ENCODE measurements at regions not wholly inside any gene's neighbourhood (a gene's known extent, or its start where the extent isn't known, plus 50 kb on each side); places are given as distances from the start of the nearest gene placed in this dataset.

GRCh38 chr3:160108362-160108761 lies 116.9 kb upstream of the C3orf80 start:
- no peak overlapping the region for H2AK5ac ChIP-seq (ENCODE audit: low read depth, low read length)
- peaks cover 0 to 2% (median 0%) of the 10 kb centered on the region in 3 experiments for H3K27me3 ChIP-seq (ENCODE audit: control insufficient read depth in 3 of 3, insufficient read depth in 3 of 3, low read depth in 1 of 3, low read length in 3 of 3)
- H3K18ac ChIP-seq (ENCODE audit: low read length), result no peak overlapping the region
- DNase-seq (ENCODE audit: low spot score), result no peak
- H3K14ac ChIP-seq (ENCODE audit: low read length), result no peak overlapping the region
- H3K23ac ChIP-seq (ENCODE audit: low read depth, low read length, poor library complexity), result no peak overlapping the region
- no peak overlapping the region for H4K8ac ChIP-seq (ENCODE audit: low read depth, low read length)
- H3K9me3 ChIP-seq (replicated peaks in 1 of 2; ENCODE audit: control insufficient read depth in 2 of 2, insufficient read depth in 1 of 2, low read depth in 1 of 2, low read length in 2 of 2), result no peaks in the 10 kb centered on the region
- no peak overlapping the region for H2BK5ac ChIP-seq (ENCODE audit: low read length)
- H3K9ac ChIP-seq (ENCODE audit: low read depth, low read length, poor library complexity), result no peak overlapping the region
- H2BK12ac ChIP-seq (ENCODE audit: low read length), result no peak overlapping the region
- H2BK15ac ChIP-seq (ENCODE audit: low read length), result no peak overlapping the region
- H3K4me1 ChIP-seq (ENCODE audit: control insufficient read depth in 2 of 2, insufficient read depth in 1 of 2, low read depth in 1 of 2, low read length in 2 of 2), result no peaks in the 10 kb centered on the region
- H4K91ac ChIP-seq (ENCODE audit: low read depth, low read length, poor library complexity), result no peak overlapping the region
- no peaks in the 10 kb centered on the region for H3K79me1 ChIP-seq (ENCODE audit: low read depth, low read length)
- no peak overlapping the region for H3K27ac ChIP-seq (replicated peaks; ENCODE audit: low read length)
- H2AFZ ChIP-seq (ENCODE audit: low read length), result no peak overlapping the region
- H3K4ac ChIP-seq (ENCODE audit: low read length), result no peak overlapping the region
- H2BK120ac ChIP-seq (ENCODE audit: low read depth, low read length), result no peak overlapping the region
- WGBS, 2 donors (ENCODE audit: extremely low coverage in 2 of 2, insufficient read length in 2 of 2, insufficient replicate concordance in 1 of 2), result no CpG with 5 or more reads among the region's 4 CpGs
- no peak overlapping the region for H3K4me2 ChIP-seq (ENCODE audit: insufficient read depth, low read length, poor library complexity, severe bottlenecking)
- no peak overlapping the region for H3K4me3 ChIP-seq (ENCODE audit: low read length in 2 of 2)
- no peaks in the 10 kb centered on the region for H3K36me3 ChIP-seq (replicated peaks in 1 of 2; ENCODE audit: control insufficient read depth in 2 of 2, insufficient read depth in 2 of 2, low read length in 2 of 2)

- H3K36me3 ChIP-seq (replicated peaks in 1 of 2; ENCODE audit: control insufficient read depth in 2 of 2, insufficient read depth in 2 of 2, low read length in 2 of 2), result no peaks in the 10 kb centered on the region
- H4K8ac ChIP-seq (ENCODE audit: low read depth, low read length), result no peak overlapping the region
- H3K18ac ChIP-seq (ENCODE audit: low read length), result no peak overlapping the region
- H3K79me1 ChIP-seq (ENCODE audit: low read depth, low read length), result no peaks in the 10 kb centered on the region
- H3K4me2 ChIP-seq (ENCODE audit: insufficient read depth, low read length, poor library complexity, severe bottlenecking), result no peak overlapping the region
- H3K9me3 ChIP-seq (replicated peaks in 1 of 2; ENCODE audit: control insufficient read depth in 2 of 2, insufficient read depth in 1 of 2, low read depth in 1 of 2, low read length in 2 of 2), result no peaks in the 10 kb centered on the region
- no peak overlapping the region for H3K4me3 ChIP-seq (ENCODE audit: low read length in 2 of 2)
- no peaks in the 10 kb centered on the region for H3K4me1 ChIP-seq (ENCODE audit: control insufficient read depth in 2 of 2, insufficient read depth in 1 of 2, low read depth in 1 of 2, low read length in 2 of 2)
- no peak overlapping the region for H3K4ac ChIP-seq (ENCODE audit: low read length)
- no peak overlapping the region for H2AK5ac ChIP-seq (ENCODE audit: low read depth, low read length)
- H2BK120ac ChIP-seq (ENCODE audit: low read depth, low read length), result no peak overlapping the region
- H2BK15ac ChIP-seq (ENCODE audit: low read length), result no peak overlapping the region
- no peak overlapping the region for H2AFZ ChIP-seq (ENCODE audit: low read length)
- H3K14ac ChIP-seq (ENCODE audit: low read length), result no peak overlapping the region
- no peak for DNase-seq (ENCODE audit: low spot score)
- no peaks in the 10 kb centered on the region for H3K27me3 ChIP-seq (ENCODE audit: control insufficient read depth in 3 of 3, insufficient read depth in 3 of 3, low read depth in 1 of 3, low read length in 3 of 3)
- no peak overlapping the region for H4K91ac ChIP-seq (ENCODE audit: low read depth, low read length, poor library complexity)
- H3K9ac ChIP-seq (ENCODE audit: low read depth, low read length, poor library complexity), result no peak overlapping the region
- no peak overlapping the region for H3K27ac ChIP-seq (replicated peaks; ENCODE audit: low read length)
- no peak overlapping the region for H3K23ac ChIP-seq (ENCODE audit: low read depth, low read length, poor library complexity)
- WGBS, 2 donors (ENCODE audit: extremely low coverage in 2 of 2, insufficient read length in 2 of 2, insufficient replicate concordance in 1 of 2), result no CpG with 5 or more reads among the region's 1 CpG
- no peak overlapping the region for H2BK12ac ChIP-seq (ENCODE audit: low read length)
- no peak overlapping the region for H2BK5ac ChIP-seq (ENCODE audit: low read length)
These were observed 112.7 kb upstream of the C3orf80 start for GRCh38 chr3:160112481-160112880.

- no peak overlapping the region for H3K4me3 ChIP-seq (ENCODE audit: low read length in 2 of 2)
- H3K79me1 ChIP-seq (ENCODE audit: low read depth, low read length), result no peaks in the 10 kb centered on the region
- no peaks in the 10 kb centered on the region for H3K36me3 ChIP-seq (replicated peaks in 1 of 2; ENCODE audit: control insufficient read depth in 2 of 2, insufficient read depth in 2 of 2, low read length in 2 of 2)
- no peak overlapping the region for H2BK5ac ChIP-seq (ENCODE audit: low read length)
- H3K4me2 ChIP-seq (ENCODE audit: insufficient read depth, low read length, poor library complexity, severe bottlenecking), result no peak overlapping the region
- H2BK15ac ChIP-seq (ENCODE audit: low read length), result no peak overlapping the region
- no peaks in the 10 kb centered on the region for H3K9me3 ChIP-seq (replicated peaks in 1 of 2; ENCODE audit: control insufficient read depth in 2 of 2, insufficient read depth in 1 of 2, low read depth in 1 of 2, low read length in 2 of 2)
- H2BK120ac ChIP-seq (ENCODE audit: low read depth, low read length), result no peak overlapping the region
- H2AFZ ChIP-seq (ENCODE audit: low read length), result no peak overlapping the region
- H3K14ac ChIP-seq (ENCODE audit: low read length), result no peak overlapping the region
- no peak overlapping the region for H3K18ac ChIP-seq (ENCODE audit: low read length)
- H3K9ac ChIP-seq (ENCODE audit: low read depth, low read length, poor library complexity), result no peak overlapping the region
- no peaks in the 10 kb centered on the region for H3K4me1 ChIP-seq (ENCODE audit: control insufficient read depth in 2 of 2, insufficient read depth in 1 of 2, low read depth in 1 of 2, low read length in 2 of 2)
- no peak overlapping the region for H2BK12ac ChIP-seq (ENCODE audit: low read length)
- no peak overlapping the region for H3K4ac ChIP-seq (ENCODE audit: low read length)
- H4K91ac ChIP-seq (ENCODE audit: low read depth, low read length, poor library complexity), result no peak overlapping the region
- DNase-seq (ENCODE audit: low spot score), result no peak
- no peak overlapping the region for H3K23ac ChIP-seq (ENCODE audit: low read depth, low read length, poor library complexity)
- no peak overlapping the region for H2AK5ac ChIP-seq (ENCODE audit: low read depth, low read length)
- H3K27ac ChIP-seq (replicated peaks; ENCODE audit: low read length), result no peak overlapping the region
- no CpG with 5 or more reads among the region's 4 CpGs for WGBS, 2 donors (ENCODE audit: extremely low coverage in 2 of 2, insufficient read length in 2 of 2, insufficient replicate concordance in 1 of 2)
- H3K27me3 ChIP-seq (ENCODE audit: control insufficient read depth in 3 of 3, insufficient read depth in 3 of 3, low read depth in 1 of 3, low read length in 3 of 3), result no peaks in the 10 kb centered on the region
- H4K8ac ChIP-seq (ENCODE audit: low read depth, low read length), result no peak overlapping the region
These were observed 112.2 kb upstream of the C3orf80 start for GRCh38 chr3:160112996-160113395.

GRCh38 chr3:160114355-160114995 lies 110.7 kb upstream of the C3orf80 start:
- H3K36me3 ChIP-seq (replicated peaks in 1 of 2; ENCODE audit: control insufficient read depth in 2 of 2, insufficient read depth in 2 of 2, low read length in 2 of 2), result no peaks in the 10 kb centered on the region
- H2BK120ac ChIP-seq (ENCODE audit: low read depth, low read length), result no peak overlapping the region

More at GRCh38 chr3:160114355-160114995, 110.7 kb upstream of the C3orf80 start:
- Histone ChIP-seq H2AFZ (ENCODE audit: low read length) (no peak overlapping the region), H3K4ac (ENCODE audit: low read length) (no peak overlapping the region), H2AK5ac (ENCODE audit: low read depth, low read length) (no peak overlapping the region), H3K27ac (replicated peaks; ENCODE audit: low read length) (no peak overlapping the region), H3K4me2 (ENCODE audit: insufficient read depth, low read length, poor library complexity, severe bottlenecking) (no peak overlapping the region), H3K4me3 (ENCODE audit: low read length in 2 of 2) (no peak overlapping the region), H3K4me1 (ENCODE audit: control insufficient read depth in 2 of 2, insufficient read depth in 1 of 2, low read depth in 1 of 2, low read length in 2 of 2) (no peaks in the 10 kb centered on the region), H3K27me3 (ENCODE audit: control insufficient read depth in 3 of 3, insufficient read depth in 3 of 3, low read depth in 1 of 3, low read length in 3 of 3) (no peaks in the 10 kb centered on the region), H3K18ac (ENCODE audit: low read length) (no peak overlapping the region), H4K91ac (ENCODE audit: low read depth, low read length, poor library complexity) (no peak overlapping the region), H3K23ac (ENCODE audit: low read depth, low read length, poor library complexity) (no peak overlapping the region), H3K79me1 (ENCODE audit: low read depth, low read length) (no peaks in the 10 kb centered on the region), H2BK5ac (ENCODE audit: low read length) (no peak overlapping the region), H2BK15ac (ENCODE audit: low read length) (no peak overlapping the region), H4K8ac (ENCODE audit: low read depth, low read length) (no peak overlapping the region), H3K9ac (ENCODE audit: low read depth, low read length, poor library complexity) (no peak overlapping the region), H3K14ac (ENCODE audit: low read length) (no peak overlapping the region), H2BK12ac (ENCODE audit: low read length) (no peak overlapping the region), H3K9me3 (replicated peaks in 1 of 2; ENCODE audit: control insufficient read depth in 2 of 2, insufficient read depth in 1 of 2, low read depth in 1 of 2, low read length in 2 of 2) (no peaks in the 10 kb centered on the region)
- no CpG with 5 or more reads among the region's 9 CpGs for WGBS, 2 donors (ENCODE audit: extremely low coverage in 2 of 2, insufficient read length in 2 of 2, insufficient replicate concordance in 1 of 2)
- no peak for DNase-seq (ENCODE audit: low spot score)

All from neuronal stem cell (in vitro differentiated cells).